IPS-18c (cell line): ENCODE measurements at regions not wholly inside any gene's neighbourhood (a gene's known extent, or its start where the extent isn't known, plus 50 kb on each side); places are given as distances from the start of the nearest gene placed in this dataset.
"Not testable (repeated sequence)": the region's sequence is repeated elsewhere in the genome, so short reads cannot be mapped to it uniquely, and the experiment has no call there.

Experiments
- H3K4me3 ChIP-seq: 2 replicates; pipeline ENCODE4 v1.7.0; 2013; ENCODE audit warnings: low read depth, mild to moderate bottlenecking, low read length, moderate library complexity; ENCODE audit not compliant: insufficient read depth
- H3K9me3 ChIP-seq: one replicate; pipeline ENCODE4 v1.6.1; 2013; ENCODE audit warnings: mild to moderate bottlenecking, low read length, moderate library complexity; ENCODE audit not compliant: control insufficient read depth, insufficient read depth

GRCh38 chr10:85433248-85433647 is 933.3 kb downstream of the GRID1 start:
- H3K4me3 ChIP-seq: no peak overlapping the region
- H3K9me3 ChIP-seq: no peaks in the 10 kb centered on the region

GRCh38 chr10:85444868-85445267 is 921.7 kb downstream of the GRID1 start:
- Histone ChIP-seq H3K4me3 (no peak overlapping the region), H3K9me3 (no peaks in the 10 kb centered on the region)

- Histone ChIP-seq H3K9me3 (no peaks in the 10 kb centered on the region), H3K4me3 (no peak overlapping the region)
Measured at GRCh38 chr10:85445702-85446101, 920.9 kb downstream of the GRID1 start.

DNA sequence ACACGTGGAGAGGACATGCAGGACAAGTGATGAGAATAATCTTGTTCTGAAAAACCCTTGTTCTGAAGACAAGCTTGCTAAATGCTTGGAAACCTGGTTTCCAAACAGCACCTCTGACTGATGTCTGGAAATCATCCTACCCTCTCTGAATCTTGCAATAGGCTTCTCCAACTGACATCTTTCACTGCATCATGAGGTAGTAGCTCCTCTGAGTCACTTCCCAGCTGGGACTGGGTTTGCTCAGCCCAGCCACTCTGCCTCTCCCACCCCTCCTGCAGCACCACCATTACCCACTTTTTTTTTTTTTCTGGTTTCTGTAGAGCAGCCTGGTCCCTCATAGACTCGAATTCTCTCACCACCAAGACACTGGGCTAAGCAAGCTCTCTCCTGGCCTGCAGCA is 919.8 kb downstream of the GRID1 start:
- no peak overlapping the region for H3K4me3 ChIP-seq
- no peaks in the 10 kb centered on the region for H3K9me3 ChIP-seq

GRCh38 chr10:85447690-85448089 is 918.9 kb downstream of the GRID1 start:
- H3K9me3 ChIP-seq: no peaks in the 10 kb centered on the region
- no peak overlapping the region for H3K4me3 ChIP-seq

DNA sequence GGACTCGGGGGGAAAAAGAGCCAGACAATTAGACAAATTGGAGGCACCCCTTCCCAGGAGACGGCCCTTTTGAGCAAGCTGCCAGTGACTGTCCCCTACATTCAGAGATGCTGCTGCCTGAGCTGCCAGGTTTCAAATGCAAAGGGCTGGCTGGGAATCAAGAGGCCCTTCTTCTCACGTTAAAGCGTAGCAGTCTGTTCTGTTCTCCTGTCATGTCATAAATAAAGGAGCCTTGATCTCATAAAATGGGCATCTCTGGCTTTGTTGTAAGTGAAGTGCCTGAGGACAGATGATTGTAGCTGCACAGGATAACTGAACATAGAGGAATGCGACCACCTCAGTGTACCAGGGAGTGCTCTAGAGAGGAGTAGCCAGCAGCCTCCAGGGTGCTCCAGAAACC is 917.9 kb downstream of the GRID1 start:
- H3K9me3 ChIP-seq: no peaks in the 10 kb centered on the region
- H3K4me3 ChIP-seq: no peak overlapping the region

GRCh38 chr10:85454386-85454785 is 912.2 kb downstream of the GRID1 start:
- no peak overlapping the region for H3K4me3 ChIP-seq
- no peaks in the 10 kb centered on the region for H3K9me3 ChIP-seq

GRCh38 chr10:85457191-85457590 is 909.4 kb downstream of the GRID1 start:
- H3K4me3 ChIP-seq: no peak overlapping the region
- H3K9me3 ChIP-seq: no peaks in the 10 kb centered on the region

- H3K4me3 ChIP-seq: no peak overlapping the region
- no peaks in the 10 kb centered on the region for H3K9me3 ChIP-seq
Measured at GRCh38 chr10:85458324-85458723, 908.3 kb downstream of the GRID1 start.

- Histone ChIP-seq H3K9me3 (no peaks in the 10 kb centered on the region), H3K4me3 (no peak overlapping the region)
Measured at GRCh38 chr10:85459906-85460305, 906.7 kb downstream of the GRID1 start.

GRCh38 chr10:85464336-85464735 is 902.3 kb downstream of the GRID1 start:
- Histone ChIP-seq H3K9me3 (no peaks in the 10 kb centered on the region), H3K4me3 (no peak overlapping the region)

- H3K4me3 ChIP-seq: no peak overlapping the region
- no peaks in the 10 kb centered on the region for H3K9me3 ChIP-seq
Measured at GRCh38 chr10:85477979-85478378, 888.6 kb downstream of the GRID1 start.

DNA sequence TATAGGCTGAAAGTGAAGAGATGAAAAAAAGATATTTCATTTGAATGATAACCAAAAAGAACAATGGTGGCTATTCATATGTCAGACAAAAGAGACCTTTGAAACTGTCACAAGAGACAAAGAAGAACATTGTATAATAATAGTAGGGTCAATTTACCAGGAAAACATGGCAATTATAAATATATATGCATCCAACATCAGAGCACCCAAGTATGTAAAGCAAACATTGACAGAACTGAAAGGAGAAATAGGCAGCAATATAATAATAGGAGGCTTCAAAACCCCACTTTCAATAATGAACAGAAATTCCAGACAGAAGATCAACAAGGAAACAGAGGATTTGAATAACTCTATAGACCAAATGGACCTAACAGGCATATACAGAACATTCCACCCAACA is 876.2 kb downstream of the GRID1 start:
- Histone ChIP-seq H3K4me3 (no peak overlapping the region), H3K9me3 (no peaks in the 10 kb centered on the region)

DNA sequence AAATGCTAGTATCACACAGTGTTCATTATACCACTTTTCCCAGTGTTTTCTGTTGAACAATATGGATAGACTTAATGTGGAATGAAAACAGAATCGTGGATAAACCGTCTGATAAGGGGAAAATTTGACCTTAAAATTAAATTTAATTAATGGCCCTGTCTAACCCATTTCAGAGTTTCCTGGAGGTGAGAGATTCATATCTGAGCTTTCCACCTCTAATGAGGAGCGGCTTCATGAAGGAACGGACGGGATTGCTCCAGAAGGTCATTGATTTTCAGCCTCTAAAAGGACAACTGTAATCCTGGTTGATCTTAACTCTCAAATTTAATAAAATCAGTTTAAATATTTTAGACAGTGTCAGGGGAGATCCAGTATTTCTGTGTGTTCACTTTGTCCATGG is 874.9 kb downstream of the GRID1 start:
- no peak overlapping the region for H3K4me3 ChIP-seq
- H3K9me3 ChIP-seq: no peaks in the 10 kb centered on the region

GRCh38 chr10:85492684-85493083 is 873.9 kb downstream of the GRID1 start:
- no peaks in the 10 kb centered on the region for H3K9me3 ChIP-seq
- H3K4me3 ChIP-seq: no peak overlapping the region

DNA sequence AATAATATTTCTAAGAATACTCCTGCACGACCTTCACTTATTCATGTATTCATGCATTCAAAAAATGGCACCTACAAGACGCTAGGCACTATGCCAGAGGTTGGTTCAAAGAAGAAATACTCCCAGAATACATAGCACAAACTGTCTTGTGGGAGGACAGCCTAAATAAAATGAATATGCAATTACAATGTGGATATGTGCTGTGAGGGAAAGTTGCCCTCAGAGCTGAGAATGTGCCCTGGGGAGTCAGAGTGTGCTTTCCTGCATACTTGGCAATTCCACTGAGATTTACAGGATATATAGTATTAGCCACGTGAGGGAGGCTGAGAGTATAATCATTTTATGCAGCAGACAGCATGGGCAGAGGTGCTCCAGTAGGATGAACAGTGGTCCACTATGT is 872.9 kb downstream of the GRID1 start:
- Histone ChIP-seq H3K9me3 (no peaks in the 10 kb centered on the region), H3K4me3 (no peak overlapping the region)

DNA sequence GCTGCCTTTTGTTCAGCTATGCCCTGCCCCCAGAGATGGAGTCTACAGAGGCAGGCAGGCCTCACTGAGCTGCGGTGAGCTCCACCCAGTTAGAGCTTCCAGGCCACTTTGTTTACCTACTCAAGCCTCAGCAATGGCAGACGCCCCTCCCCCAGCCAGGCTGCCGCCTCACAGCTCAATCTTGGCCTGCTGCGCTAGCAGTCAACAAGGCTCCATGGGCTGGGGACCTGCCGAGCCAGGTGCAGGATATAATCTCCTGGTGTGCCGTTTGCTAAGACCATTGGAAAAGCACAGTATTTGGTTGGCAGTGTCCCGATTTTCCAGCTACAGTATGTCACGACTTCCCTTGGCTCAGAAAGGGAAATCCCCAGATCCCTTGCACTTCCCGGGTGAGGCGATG is 862.0 kb downstream of the GRID1 start:
- not testable (repeated sequence) for H3K9me3 ChIP-seq, H3K4me3 ChIP-seq

DNA sequence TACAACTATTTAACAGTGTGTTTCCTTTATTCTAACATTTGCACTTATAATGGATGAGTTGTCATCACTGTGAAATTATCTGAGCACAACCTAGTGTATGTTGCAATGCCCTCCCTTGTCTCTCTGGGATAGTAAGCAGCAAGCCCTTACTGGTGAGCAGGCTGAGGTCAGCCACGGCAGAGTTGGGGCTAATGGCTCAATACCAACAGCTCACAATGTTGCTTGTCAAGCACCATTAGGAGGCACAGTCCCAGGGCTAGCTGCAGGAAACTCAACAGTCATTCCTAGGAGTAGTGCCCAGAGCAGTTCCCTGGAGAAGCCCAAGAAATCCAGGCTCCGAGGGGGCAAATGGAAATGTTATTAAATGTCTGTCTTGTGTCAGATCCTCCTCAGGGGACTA is 858.4 kb downstream of the GRID1 start:
- H3K9me3 ChIP-seq: no peaks in the 10 kb centered on the region

GRCh38 chr10:85510682-85511081 is 855.9 kb downstream of the GRID1 start:
- Histone ChIP-seq H3K9me3 (no peaks in the 10 kb centered on the region), H3K4me3 (no peak overlapping the region)

More for the DNA sequence above, 858.4 kb downstream of the GRID1 start:
- H3K4me3 ChIP-seq: no peak overlapping the region

DNA sequence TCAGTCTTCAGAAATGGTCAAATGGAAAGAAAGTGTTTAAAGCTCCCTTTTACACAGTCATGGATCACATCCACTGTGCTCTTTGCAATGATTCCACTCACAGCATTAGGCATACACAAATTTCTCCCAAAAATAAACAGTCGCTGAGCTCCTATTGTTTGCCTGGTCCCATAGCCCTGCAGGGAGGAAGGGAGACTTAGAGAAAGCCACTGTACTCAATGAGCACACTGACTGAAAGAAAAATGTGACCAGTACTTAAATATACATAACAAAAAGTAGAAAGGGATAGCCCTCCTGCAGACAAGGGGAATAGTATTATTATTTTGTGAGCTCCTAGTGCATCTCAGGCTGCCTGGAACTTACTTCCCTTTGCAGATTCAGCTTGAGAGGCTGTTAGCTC is 853.2 kb downstream of the GRID1 start:
- H3K9me3 ChIP-seq: no peaks in the 10 kb centered on the region
- no peak overlapping the region for H3K4me3 ChIP-seq
